CD14-positive monocyte (primary cell): ENCODE measurements at regions not wholly inside any gene's neighbourhood (a gene's known extent, or its start where the extent isn't known, plus 50 kb on each side); places are given as distances from the start of the nearest gene placed in this dataset.
"Not testable (repeated sequence)": the region's sequence is repeated elsewhere in the genome, so short reads cannot be mapped to it uniquely, and the experiment has no call there.

Experiments used
- DNase-seq, 3 donors: peaks; one replicate each; pipeline ENCODE4 v3.0.0-alpha.2; 2011 to 2022
- H2AFZ ChIP-seq: 2 replicates; pipeline ENCODE4 v1.6.0; 2012; ENCODE audit warnings: mild to moderate bottlenecking, low read depth, low read length, inconsistent platforms; ENCODE audit not compliant: insufficient read depth, poor library complexity, severe bottlenecking
- H3K27ac ChIP-seq, 2 donors: 1 replicate in 1 of 2; 2 replicates in 1 of 2; pipeline ENCODE4 v1.5.1; 2012 to 2013; ENCODE audit warnings: low read length in 2 of 2, control low read depth in 1 of 2, inconsistent platforms in 1 of 2, low read depth in 1 of 2, mild to moderate bottlenecking in 1 of 2
- H3K27me3 ChIP-seq, 2 donors: one replicate each; pipeline versions ENCODE4 v1.6.0 to v1.6.1; 2011 to 2013; ENCODE audit warnings: low read length in 2 of 2; ENCODE audit not compliant: control insufficient read depth in 2 of 2, insufficient read depth in 2 of 2
- H3K36me3 ChIP-seq, 2 donors: replicated peaks in 1 of 2; 1 replicate in 1 of 2; 2 replicates in 1 of 2; pipeline versions ENCODE4 v1.5.1 to v1.6.1; 2012 to 2013; ENCODE audit warnings: low read length in 2 of 2, control low read depth in 1 of 2, inconsistent platforms in 1 of 2, mild to moderate bottlenecking in 1 of 2; ENCODE audit not compliant: insufficient read depth in 2 of 2, control insufficient read depth in 1 of 2
- H3K4me1 ChIP-seq, 2 donors: 1 replicate in 1 of 2; 2 replicates in 1 of 2; pipeline versions ENCODE4 v1.5.1 to v1.6.1; 2012 to 2013; ENCODE audit warnings: low read length in 2 of 2, control low read depth in 1 of 2, inconsistent platforms in 1 of 2, mild to moderate bottlenecking in 1 of 2, moderate library complexity in 1 of 2; ENCODE audit not compliant: insufficient read depth in 2 of 2, control insufficient read depth in 1 of 2
- H3K4me2 ChIP-seq: replicated peaks from 2 replicates; pipeline ENCODE3; 2012; ENCODE audit warnings: low read length, moderate library complexity, mild to moderate bottlenecking; ENCODE audit not compliant: poor library complexity, severe bottlenecking; ENCODE audit errors: extremely low read depth
- H3K4me3 ChIP-seq, 3 experiments: fragments of 200-600 bp in 1 of 3; sonication (generic) in 1 of 3; replicated peaks in 1 of 3; 1 replicate in 2 of 3; 2 replicates in 1 of 3; pipeline ENCODE4 v1.5.1; 2011 to 2013; ENCODE audit warnings: low read length in 3 of 3, mild to moderate bottlenecking in 3 of 3, control low read depth in 2 of 3, low read depth in 2 of 3, inconsistent platforms in 1 of 3, moderate library complexity in 1 of 3
- H3K79me2 ChIP-seq: 2 replicates; pipeline ENCODE4 v1.6.0; 2012; ENCODE audit warnings: mild to moderate bottlenecking, control low read depth, inconsistent platforms, low read length, moderate library complexity; ENCODE audit not compliant: insufficient read depth
- H3K9ac ChIP-seq: 2 replicates; pipeline ENCODE4 v1.6.0; 2017; ENCODE audit warnings: low read length, mild to moderate bottlenecking; ENCODE audit not compliant: insufficient read depth, poor library complexity, severe bottlenecking
- H3K9me3 ChIP-seq, 2 donors: replicated peaks in 1 of 2; 1 replicate in 1 of 2; 2 replicates in 1 of 2; pipeline versions ENCODE4 v1.5.1 to v1.6.1; 2012 to 2013; ENCODE audit warnings: low read length in 2 of 2, control low read depth in 1 of 2; ENCODE audit not compliant: control insufficient read depth in 1 of 2, insufficient read depth in 1 of 2
- H4K20me1 ChIP-seq: 2 replicates; pipeline ENCODE4 v1.6.0; 2012; ENCODE audit warnings: mild to moderate bottlenecking, low read length, control low read depth, moderate library complexity; ENCODE audit not compliant: insufficient read depth
- H3K27ac Mint-ChIP-seq, 7 donors: one replicate each; pipeline ENCODE4 v1.8.0; 2020; ENCODE audit warnings: mild to moderate bottlenecking in 7 of 7, mixed read lengths in 7 of 7, moderate library complexity in 6 of 7, inconsistent platforms in 2 of 7
- H3K27me3 Mint-ChIP-seq, 3 donors: one replicate each; pipeline ENCODE4 v1.8.0; 2021 to 2022; ENCODE audit warnings: low read depth in 3 of 3, mild to moderate bottlenecking in 3 of 3, mixed read lengths in 3 of 3, moderate library complexity in 3 of 3, inconsistent platforms in 1 of 3
- H3K36me3 Mint-ChIP-seq, 2 donors: one replicate each; pipeline ENCODE4 v1.8.0; 2020; ENCODE audit warnings: mixed read lengths in 2 of 2, inconsistent platforms in 1 of 2, mild to moderate bottlenecking in 1 of 2
- H3K4me1 Mint-ChIP-seq: one replicate; pipeline ENCODE4 v1.8.0; 2020; ENCODE audit warnings: mild to moderate bottlenecking, mixed read lengths
- H3K4me3 Mint-ChIP-seq, 2 donors: one replicate each; pipeline ENCODE4 v1.8.0; 2020; ENCODE audit warnings: mild to moderate bottlenecking in 2 of 2, mixed read lengths in 2 of 2, moderate library complexity in 1 of 2
- H3K9me3 Mint-ChIP-seq, 7 donors: one replicate each; pipeline ENCODE4 v1.8.0; 2020 to 2022; ENCODE audit warnings: mixed read lengths in 7 of 7, mild to moderate bottlenecking in 6 of 7, moderate library complexity in 6 of 7, inconsistent platforms in 2 of 7
- CTCF ChIP-seq: fragments of 200-600 bp; IDR thresholded peaks from one replicate; pipeline ENCODE4 v1.8.0; 2022; ENCODE audit warnings: antibody characterized with exemption, mild to moderate bottlenecking
- WGBS: methylation state at CpG from one replicate; pipeline ENCODE4 v1.1.5; 2013; ENCODE audit warnings: missing lambda C conversion rate; ENCODE audit not compliant: insufficient coverage; 5-methylcytosine and 5-hydroxymethylcytosine counted together
- intact Hi-C, 2 donors: fragments of 100-400 bp; cut with micrococcal nuclease; formaldehyde crosslinking; loops; one replicate each; pipeline versions ENCODE4 v1.15.0 to v1.15.1; 2023

DNA sequence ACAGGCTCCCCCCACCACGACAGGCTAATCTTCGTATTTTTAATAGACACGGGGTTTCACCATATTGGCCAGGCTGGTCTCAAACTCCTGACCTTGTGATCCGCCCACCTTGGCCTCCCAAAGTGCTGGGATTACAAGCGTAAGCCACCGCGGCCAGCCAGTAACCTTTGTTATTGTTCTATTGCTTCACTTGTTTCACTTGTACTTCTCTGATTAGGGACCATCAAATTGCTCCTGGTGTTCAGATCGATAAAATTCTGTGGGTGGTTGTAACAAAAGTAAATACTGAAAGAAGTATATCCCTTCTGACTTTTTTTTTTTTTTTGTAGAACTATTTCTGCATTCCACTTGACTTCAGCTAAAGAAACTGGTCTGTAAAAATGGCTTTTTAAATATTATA, 445.5 kb upstream of the CDH10 start:
- H3K9me3 Mint-ChIP-seq, result peaks cover 0 to 3% (median 0%) of the 10 kb centered on the region in 7 donors
- DNase-seq, result no peak
- H4K20me1 ChIP-seq, result no peaks in the 10 kb centered on the region
- no peak overlapping the region for H3K27ac Mint-ChIP-seq
- no peaks in the 10 kb centered on the region for H3K36me3 Mint-ChIP-seq
- no peaks in the 10 kb centered on the region for H3K27me3 ChIP-seq
- H3K4me1 Mint-ChIP-seq, result no peaks in the 10 kb centered on the region
- no peaks in the 10 kb centered on the region for H3K9me3 ChIP-seq
- no peak overlapping the region for H3K9ac ChIP-seq
- no peaks in the 10 kb centered on the region for H3K27me3 Mint-ChIP-seq
- H3K4me2 ChIP-seq, result no peak overlapping the region
- H3K4me3 Mint-ChIP-seq, result no peak overlapping the region
- H3K79me2 ChIP-seq, result no peaks in the 10 kb centered on the region
- no peaks in the 10 kb centered on the region for H3K4me1 ChIP-seq
- intact Hi-C loops, result no loop called here
- no peak overlapping the region for H3K27ac ChIP-seq
- WGBS, result 80% methylated on average over 1 of the region's 8 CpGs
- no peak overlapping the region for H3K4me3 ChIP-seq
- H3K36me3 ChIP-seq, result no peaks in the 10 kb centered on the region
- H2AFZ ChIP-seq, result no peak overlapping the region
- TF ChIP-seq CTCF, result no peak

DNA sequence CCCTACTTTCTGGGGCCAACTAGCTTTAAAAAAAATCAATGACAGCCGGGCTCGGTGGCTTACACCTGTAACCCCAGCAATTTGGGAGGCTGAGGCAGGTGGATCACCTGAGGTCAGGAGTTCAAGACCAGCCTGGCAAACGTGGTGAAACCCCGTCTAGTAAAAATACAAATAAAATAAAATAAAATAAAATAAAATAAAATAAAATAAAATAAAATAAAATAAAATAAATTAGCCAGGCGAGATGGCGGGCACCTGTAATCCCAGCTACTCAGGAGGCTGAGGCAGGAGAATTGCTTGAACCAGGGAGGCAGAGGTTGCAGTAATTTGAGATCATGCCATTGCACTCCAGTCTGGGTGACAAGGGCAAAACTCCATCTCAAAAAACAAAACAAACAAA, 443.9 kb upstream of the CDH10 start:
- H3K4me3 ChIP-seq, H2AFZ ChIP-seq, H3K79me2 ChIP-seq, H3K4me3 Mint-ChIP-seq, H3K27me3 ChIP-seq, H3K27ac ChIP-seq, DNase-seq, H3K27ac Mint-ChIP-seq, intact Hi-C loops, H3K4me1 ChIP-seq, H3K9me3 Mint-ChIP-seq, H3K9me3 ChIP-seq, H3K9ac ChIP-seq, H3K36me3 ChIP-seq, H4K20me1 ChIP-seq, H3K4me1 Mint-ChIP-seq, H3K27me3 Mint-ChIP-seq, H3K36me3 Mint-ChIP-seq, H3K4me2 ChIP-seq: not testable (repeated sequence)
- WGBS, result 100% methylated on average over 2 of the region's 6 CpGs

DNA sequence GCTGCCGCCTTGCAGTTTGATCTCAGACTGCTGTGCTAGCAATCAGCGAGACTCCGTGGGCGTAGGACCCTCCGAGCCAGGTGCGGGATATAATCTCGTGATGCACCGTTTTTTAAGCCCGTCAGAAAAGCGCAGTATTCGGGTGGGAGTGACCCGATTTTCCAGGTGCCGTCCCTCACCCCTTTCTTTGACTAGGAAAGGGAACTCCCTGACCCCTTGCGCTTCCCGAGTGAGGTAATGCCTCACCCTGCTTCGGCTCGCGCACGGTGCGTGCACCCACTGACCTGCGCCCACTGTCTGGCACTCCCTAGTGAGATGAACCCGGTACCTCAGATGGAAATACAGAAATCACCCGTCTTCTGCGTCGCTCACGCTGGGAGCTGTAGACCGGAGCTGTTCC, 438.5 kb upstream of the CDH10 start:
- H3K27ac Mint-ChIP-seq, H3K4me1 ChIP-seq, H3K27me3 ChIP-seq, H3K27ac ChIP-seq, H3K4me3 ChIP-seq, H3K9ac ChIP-seq, H2AFZ ChIP-seq, H3K9me3 ChIP-seq, H3K79me2 ChIP-seq, H3K36me3 Mint-ChIP-seq, DNase-seq, H3K9me3 Mint-ChIP-seq, H4K20me1 ChIP-seq, intact Hi-C loops, H3K36me3 ChIP-seq, H3K4me3 Mint-ChIP-seq, H3K4me1 Mint-ChIP-seq, H3K27me3 Mint-ChIP-seq, H3K4me2 ChIP-seq: not testable (repeated sequence)
- 100% methylated on average over 4 of the region's 27 CpGs for WGBS
